ENCODE measurements at regions not wholly inside any gene's neighbourhood (a gene's known extent, or its start where the extent isn't known, plus 50 kb on each side); places are given as distances from the start of the nearest gene placed in this dataset.

DNA sequence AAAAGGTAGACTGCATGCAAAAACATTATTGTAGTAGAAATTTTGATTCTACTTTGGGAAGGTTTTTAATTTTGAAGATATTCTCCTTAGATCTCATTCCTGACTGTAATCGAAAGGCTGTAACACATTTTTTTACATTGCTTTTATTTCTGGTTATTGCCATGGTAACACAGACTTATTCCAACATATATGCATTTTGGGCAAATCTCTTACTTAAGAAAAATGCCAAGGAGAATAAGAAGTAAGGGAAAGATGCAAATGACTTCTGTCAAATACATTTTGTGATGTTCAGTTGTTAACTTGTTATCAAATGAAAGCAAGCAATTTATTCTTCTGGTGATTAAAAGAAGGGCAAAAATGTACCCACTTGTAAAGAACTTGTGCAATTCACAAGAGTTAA lies 267.5 kb downstream of the AASDHPPT start:
- DNase-seq, result no peak

DNA sequence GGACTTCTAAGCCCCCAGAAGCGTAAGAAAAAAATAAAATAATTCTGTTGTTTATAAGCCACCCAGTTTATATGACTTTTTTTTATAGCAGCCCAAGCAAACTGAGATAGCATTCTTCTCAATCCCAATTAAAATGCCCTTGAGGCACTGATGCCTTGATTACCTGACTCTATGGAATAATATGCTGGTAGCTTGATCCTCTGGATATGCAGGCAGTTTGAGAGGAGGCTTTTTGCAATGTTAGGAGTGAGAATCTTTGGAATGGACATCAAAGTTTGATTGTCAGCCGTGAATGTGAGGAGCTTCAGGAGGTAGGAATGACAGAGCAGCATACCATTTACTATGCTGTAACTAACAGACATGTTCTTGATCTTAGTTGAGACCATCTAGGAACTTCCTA lies 275.6 kb downstream of the AASDHPPT start:
- DNase-seq, result no peak

DNA sequence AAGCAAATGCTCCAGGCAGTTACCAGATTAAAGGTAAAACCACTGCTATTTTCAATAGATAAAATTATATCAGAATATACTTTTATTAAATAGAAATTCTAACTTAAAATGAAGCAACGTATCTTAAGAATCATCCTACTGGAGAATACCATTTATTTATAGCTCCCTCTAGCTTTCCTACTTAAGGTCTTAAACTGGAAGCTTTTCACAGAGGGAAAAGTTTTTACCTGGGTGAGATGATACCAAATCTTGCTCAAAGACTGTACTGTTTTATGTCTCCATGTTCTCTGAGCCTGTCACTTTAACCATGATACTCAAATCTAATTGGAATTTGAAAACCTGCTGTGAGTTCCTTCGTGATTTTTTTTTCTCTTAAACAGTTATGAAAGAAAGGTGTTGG lies 291.8 kb downstream of the AASDHPPT start:
- no peak for DNase-seq

DNA sequence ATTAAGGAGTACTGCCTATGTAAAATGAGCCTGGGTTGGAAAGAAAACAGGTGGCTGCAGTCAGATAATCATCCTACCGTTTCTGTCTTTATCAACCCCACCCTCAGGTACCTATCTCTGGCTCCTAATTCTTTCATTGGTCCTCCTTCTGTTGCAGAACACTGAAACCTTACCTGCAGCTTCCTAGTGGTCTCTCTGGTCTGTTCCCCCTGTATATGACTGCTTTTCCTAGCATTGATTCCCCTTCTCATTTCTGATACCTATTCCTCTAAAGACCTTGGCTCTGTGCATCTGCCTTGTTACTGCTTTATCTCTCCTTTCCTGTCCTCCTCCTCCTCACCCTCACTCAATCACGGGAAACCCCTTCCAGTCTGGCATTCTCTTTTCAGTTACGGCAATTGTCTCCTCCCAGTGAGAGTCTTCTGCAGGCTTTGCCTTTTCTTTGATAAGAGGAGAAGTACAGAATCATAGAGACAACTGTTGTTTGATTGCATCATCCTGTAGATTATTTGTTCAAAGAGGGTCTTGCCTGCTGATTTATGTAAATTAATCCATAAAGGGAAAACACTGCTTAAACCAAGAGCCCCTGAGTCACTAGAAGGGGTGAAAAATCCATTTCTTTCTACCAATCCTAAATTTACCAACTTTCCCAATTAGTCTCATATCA lies 301.2 kb downstream of the AASDHPPT start:
- no peak for DNase-seq

DNA sequence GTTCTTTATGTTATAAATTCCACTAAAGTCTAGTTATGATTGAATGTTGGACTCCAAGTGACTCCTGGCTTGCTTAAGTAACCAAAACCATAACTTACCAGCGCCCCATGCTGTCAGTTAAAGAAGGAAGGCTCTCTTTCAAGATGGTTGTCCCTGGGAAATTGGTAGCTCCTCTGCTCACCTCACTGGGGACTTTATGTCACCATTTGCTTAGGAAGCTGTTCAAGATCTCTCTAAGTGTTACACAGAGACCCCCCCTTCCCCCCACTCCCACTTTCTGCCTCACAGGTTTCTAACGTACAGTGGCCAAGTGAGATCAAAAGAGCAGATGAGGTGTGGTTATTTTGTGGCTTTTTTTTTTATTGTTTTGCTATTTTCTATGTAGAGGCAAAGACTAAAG lies 301.8 kb downstream of the AASDHPPT start:
- DNase-seq, result no peak

DNA sequence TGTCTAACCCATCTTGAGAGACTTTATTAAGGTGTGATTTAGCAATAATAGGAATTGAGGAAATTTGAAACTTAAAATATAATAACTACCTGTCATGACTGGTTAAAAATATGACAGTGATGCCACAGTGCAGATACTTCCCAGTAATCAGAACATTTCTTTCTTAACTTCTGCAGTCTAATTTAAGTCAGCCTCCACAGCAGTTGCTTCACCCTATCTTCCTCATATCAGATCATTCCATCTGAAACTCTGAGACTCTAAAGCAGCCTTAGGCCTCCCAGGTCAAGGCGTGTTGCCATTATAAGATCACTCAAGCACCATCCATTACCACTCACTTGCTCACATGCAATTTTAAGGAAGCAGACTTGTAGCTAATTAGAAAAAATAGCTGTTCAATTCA lies 302.2 kb downstream of the AASDHPPT start:
- no peak for DNase-seq

DNA sequence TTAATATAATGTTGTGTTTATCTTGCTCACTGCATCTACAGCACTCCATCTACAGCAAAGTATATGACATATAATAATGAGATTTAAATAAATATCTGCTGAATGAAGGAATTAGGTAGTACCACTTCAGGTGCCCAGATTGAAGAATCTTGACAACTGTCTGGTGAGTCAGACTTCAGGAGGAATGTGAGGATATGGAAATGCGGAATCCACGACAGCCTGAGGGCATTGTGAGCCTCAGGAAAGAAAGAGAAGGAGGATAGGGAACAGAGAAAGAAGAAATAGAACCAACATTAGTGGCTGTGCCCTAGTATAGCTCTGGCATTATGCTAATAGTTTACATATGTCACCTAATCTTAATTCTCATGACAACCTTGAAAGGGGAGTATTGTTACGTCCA lies 304.4 kb downstream of the AASDHPPT start:
- DNase-seq, result no peak

DNA sequence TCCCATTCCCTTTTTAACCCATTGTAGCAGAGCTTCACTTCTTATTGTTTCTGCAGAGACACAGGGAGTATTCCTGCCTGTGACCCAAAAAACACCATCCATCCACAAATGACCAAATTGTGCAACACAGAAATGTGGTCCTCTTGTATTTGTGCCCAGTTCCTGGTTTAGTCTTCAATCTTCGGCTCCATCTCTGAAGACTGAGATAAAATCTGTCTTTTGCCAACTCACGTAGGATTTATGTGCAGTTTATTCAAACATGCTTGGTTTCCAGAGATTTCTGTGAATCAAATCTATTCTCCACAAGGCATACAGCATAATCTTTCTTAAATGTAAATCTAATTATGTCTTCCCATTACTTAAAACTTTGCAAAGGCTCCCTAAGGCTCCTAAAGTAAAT lies 307.0 kb downstream of the AASDHPPT start:
- no peak for DNase-seq

DNA sequence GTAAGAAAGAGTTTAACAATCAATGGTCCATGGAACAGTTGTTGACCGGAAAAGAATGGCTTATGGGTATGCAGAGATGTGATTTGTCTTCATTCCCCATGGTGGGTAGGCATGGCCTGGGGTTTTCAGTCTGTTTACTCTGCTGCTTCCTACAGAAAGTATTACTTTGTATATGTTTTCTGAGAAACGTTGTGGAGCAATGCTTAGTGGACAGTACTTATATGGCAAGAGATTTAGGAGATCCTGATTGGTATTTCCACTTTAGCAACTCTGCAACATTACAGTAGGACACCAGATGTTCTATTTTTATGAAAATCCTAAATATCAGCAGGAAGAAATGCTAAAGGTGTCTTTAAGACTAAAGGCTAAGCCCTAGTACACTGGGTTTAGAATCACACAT lies 309.1 kb downstream of the AASDHPPT start:
- no peak for DNase-seq

DNA sequence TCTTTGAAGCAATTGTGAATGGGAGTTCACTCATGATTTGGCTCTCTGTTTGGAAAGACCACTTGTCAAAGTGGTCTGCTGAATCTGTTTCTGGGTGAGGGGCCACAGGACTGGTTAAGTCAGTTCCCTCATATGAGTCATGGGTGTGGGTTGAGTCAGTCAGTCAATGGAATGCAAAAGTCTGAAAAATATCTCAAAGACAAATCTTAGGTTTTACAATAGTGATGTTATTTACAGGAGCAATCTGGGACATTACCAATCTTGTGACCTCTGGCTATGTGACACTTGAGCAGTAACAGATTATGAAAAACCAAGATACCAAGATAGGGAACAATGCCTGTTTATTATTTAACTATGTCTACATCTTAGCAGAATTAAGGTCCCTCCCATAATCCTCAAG lies 311.6 kb downstream of the AASDHPPT start:
- no peak for DNase-seq

DNA sequence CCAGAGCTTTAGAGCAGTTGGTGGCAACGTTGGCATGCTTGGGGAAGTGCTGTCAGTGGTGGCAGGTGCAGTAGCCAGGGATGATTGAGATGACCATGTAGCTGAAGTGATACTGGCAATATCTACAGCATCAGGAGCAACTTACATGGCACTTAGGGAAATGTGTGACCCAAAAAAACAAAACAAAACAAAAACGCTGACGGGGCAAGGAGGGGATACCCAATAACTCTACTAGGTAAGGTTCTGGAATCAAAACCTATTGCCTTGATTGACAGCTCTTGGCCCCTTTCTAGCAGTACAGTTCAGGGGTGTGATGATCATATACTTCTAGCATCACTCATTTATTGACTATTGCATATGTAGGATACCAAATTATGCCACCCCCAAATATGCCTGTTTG lies 312.6 kb downstream of the AASDHPPT start:
- no peak for DNase-seq

DNA sequence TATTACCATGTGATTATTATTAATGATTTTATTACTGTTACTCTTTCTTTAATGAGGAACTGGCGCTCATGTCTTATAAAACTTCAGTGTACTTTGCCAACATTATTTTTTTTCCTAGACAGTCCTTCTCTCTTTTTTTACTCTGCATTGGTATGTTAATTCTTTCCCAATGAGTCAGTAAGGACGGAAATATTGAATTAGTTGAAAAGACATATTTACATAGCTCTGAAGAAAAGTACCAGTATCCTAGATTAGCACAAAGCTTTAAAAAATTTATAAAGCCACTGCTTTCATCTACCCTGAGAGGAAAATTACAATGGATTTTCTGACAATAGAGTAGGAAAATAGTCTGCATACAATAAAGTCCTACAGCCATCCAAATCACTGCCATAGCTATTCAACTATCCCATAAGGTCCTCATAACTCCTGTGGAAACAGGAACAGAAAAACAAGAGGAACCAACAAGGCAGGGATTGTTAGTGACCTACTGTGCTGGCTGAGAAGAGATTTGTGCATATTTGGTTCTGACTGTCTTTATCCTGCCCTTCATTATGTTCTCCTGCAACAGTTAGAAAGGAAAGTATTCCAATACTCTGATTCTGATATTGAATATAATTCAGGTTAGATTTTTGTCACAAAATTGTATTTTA lies 314.4 kb downstream of the AASDHPPT start:
- no peak for DNase-seq

DNA sequence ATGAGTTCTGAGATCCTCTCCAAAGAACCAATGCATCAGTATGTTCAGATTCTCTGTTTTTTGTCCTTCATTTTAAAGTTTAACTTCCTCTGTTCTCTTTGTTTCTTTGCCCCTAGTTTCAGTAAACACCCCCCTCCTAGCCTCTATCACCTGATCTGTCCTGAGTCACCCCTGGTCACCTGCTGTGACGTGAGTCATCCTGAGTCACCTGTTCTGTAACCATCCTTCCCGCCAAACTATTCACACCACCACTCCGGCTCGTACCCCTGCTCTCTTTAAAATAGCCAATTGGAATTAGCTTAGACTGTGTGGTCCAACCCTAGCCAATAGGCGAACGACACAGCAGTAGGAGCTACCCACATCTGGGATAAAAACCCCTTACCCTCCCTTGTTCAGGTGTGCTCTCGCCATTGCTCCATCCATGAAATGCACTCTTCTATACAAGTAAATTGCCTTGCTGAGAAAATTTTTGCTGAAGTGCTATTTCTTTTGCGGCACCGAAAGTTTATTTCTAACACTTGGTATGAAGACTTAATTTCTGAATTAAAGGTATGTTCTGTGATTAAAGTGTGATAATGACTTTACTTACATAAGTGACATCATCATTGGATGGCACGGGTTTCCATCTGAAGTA lies 318.4 kb downstream of the AASDHPPT start:
- no peak for DNase-seq

DNA sequence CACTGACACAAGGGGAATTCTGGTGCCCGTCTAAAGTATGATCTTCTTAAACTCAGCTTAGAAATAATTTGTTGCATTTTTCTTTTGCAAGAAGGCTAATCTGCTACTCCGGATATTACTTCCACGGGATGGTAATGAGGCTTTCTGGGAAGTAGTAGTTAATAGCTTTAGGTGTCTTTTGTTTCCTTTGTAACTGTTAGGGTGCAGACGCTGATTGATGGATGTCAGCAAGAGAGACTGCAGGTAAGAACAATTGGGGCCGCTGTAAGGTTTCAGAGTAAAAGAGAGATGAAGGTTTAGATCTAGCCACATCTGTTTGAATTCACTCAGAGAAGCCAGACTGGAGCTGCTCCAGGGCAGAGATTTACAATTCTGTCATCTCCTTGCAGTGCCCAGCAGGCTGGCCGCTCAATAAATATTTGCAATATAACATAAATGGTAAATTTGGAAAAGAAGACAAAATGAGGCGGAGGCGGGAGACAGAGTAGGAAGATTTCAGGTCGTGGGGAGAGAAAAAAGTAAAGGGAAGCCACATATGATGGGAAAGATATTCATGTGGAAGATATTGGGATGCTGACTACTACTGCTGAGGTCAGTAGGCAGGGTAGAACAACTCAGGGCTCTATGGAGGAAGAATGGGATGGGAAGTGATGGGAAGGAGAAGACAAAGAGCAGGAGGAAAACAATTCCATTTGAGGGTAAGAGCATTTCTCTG lies 320.5 kb downstream of the AASDHPPT start:
- no peak for DNase-seq

DNA sequence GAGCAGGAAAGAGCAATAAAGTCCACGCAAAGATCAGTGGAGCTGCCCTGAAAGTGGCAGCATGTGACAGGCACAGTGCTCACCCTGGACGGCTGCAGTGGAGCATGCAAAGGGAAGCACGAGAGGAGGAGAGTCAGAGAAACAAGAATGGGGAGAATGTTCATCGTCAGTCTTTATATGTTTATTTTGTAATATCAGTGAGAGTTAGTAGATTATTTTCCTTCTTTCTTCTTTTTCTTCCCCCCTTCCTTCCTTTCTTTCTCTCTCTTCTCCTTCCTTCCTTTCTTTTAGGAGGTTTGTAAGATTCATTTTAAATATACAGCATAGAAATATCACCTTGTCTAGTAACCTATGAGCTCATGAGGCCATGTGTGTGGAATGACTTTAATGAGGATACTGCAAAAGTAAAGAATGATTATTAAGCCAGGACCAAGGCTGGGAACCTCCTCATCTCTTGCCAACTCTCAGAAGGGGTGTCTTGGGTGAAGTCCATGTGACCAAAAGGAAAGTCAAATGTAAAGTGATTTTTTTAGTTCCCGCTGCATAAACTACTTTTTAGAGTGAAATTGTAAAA lies 321.1 kb downstream of the AASDHPPT start:
- no peak for DNase-seq

DNA sequence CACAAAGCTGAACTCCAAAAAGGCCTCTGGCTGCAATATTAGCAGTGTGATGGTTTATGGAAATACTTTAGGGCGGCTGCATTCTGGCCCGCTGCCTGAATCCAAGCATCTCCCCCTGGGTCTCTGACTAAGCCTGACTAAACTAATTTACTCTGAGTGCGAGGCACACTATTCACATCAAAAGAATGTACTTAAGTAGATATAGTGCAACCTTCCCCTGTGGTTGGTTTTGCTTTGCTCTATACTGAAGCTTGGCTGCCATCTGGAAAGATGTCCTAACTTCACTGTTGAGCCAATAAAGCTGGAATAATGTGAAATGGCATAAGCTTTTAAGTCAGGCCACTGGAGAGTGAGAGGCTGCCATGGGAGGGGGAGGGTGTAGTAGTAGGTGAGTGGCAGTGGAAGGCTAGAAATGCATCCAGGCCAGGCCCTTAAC lies 321.6 kb downstream of the AASDHPPT start:
- no peak for DNase-seq

DNA sequence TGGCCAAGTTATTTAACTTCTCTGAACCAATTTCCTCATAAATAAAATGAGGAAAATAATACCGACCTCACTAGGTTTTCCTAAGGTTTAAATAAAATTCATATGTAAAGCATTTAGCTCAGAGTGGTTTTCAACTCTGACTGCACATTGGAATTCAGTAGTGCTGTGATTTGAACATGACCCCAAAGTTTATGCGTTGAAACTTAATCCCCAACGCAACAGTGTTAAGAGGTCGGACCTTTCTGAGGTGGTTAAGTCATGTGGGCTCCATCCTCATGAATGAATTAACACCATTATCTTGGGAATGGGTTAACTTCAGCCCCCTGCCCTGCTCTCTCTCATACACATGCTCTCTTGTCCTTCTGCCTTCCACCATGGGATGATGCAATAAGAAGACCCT lies 322.2 kb downstream of the AASDHPPT start:
- DNase-seq, result no peak

DNA sequence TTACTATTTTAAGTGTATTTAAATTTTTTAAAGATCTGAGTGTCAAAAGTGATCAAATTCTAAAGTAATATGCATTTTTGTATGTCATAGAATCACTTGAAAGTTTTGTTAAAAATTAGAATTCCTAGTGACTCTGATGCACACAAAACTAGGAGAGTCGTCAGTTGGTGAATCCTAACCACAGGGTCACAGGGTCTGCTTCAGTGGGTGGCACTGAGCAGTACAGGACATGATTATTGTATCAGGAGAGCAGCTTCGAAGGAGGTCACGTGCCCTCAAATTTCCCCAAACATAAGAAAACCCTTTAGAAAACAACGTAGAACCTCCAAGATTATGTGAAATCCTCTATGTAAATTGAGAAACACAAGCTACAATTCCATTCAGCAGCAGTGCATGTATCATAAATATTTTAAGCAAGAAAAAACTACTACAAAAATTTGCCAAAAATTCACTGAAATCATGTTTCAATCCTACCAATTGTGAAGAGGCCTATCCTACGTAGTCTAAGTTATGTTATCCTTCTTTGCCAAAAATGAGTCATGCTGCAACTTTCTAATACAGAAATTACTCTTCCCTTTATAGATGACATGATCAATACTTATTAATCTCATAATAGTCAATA lies 323.6 kb downstream of the AASDHPPT start:
- DNase-seq, result no peak

DNA sequence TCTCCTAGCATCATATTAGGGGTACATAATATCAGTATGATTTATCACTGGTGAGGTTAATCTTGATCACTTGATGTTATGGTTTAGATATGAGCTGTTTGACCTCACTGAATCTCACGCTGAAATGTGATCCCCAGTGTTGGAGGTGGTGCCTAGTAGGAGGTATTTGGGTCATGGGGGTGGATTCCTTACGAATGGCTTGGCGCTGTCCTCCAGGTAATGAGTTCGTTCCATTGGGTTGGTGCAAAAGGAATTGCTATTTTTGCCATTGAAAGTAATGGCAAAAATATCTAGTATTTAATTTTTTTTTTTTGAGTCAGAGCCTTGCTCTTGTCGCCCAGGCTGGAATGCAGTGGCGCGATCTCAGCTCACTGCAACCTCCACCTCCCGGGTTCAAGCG lies 326.3 kb downstream of the AASDHPPT start:
- no peak for DNase-seq

DNA sequence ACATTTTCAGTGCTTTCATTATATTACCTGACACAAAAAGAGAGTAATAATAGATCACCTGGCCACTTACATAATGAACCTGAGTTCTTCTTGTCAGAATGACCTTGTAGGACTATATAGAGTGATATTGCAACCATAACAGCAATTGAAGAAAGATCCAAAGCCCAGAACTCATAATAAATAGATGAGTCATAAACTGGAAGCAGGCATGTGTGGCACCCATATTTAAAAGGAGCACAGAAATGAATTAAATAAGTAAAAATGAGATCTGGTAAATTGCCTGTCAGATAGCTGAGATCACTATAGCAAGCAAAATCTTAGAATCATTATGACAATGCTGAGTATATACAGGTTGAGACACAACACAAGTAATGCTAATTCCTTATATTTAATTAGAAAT lies 331.8 kb downstream of the AASDHPPT start:
- DNase-seq, result no peak

DNA sequence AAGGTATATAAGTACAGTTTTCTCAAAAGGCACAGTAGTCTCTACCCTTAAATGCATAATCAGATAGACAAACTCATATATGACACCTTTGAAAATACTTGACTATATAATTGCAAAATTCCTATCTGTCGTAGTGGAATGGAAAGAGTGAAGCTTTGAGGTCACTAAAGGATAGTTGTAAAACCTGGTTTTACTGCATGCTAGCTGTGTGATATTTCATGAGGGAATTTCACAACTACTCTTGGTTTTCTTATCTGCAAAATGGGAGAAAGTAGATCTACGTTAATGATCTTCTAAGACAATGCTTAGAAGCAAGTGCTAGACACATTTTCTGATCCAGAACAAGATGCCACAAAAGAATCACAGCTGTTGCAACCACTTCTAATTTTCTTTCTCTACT lies 332.2 kb downstream of the AASDHPPT start:
- no peak for DNase-seq

DNA sequence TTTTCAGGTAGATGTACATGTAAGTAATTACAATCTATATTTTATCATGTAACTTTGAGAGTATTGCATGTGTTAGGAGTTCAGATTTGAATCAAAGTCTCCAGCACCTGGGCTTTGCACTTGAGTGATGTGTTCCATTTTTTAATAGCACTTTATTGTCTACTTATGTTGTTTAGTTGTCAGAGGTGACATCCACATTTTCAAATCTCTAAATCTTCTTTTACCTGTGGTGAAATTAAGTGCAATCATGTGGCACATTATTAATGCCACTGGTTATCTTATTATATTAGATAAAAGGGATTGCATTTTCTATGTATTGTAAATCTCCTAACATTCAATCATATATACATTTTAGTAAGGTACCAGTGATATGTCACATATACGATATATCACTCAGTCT lies 333.4 kb downstream of the AASDHPPT start:
- no peak for DNase-seq

DNA sequence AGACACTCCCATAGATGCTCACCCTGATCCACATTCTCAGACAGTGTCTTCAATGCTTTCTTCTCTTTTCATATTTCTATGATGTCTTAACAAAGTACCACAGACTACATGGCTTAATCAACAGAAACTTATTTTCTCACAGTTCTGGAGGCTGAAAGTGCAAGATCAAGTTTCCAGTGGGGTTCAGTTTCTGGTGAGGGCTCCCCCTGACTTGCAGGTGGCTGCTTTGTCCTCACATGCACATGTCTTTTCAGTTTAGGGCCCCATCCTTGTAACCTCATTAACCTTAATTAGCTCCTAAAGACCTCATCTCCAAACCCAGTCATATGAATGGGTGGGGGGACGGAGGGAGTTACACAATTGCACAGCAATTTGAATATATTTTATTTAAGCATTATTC lies 335.8 kb downstream of the AASDHPPT start:
- DNase-seq, result no peak

Measured in suppressor macrophage treated with lipopolysaccharide for 4 hours (primary cell).